Spinal cord (tissue), 9 donors: ENCODE measurements at regions not wholly inside any gene's neighbourhood (a gene's known extent, or its start where the extent isn't known, plus 50 kb on each side); places are given as distances from the start of the nearest gene placed in this dataset.

ENCODE experiments used
- DNase-seq, 6 donors: peaks; one replicate each; pipeline versions ENCODE4 v3.0.0 to v3.0.0-alpha.2; 2013 to 2015; ENCODE audit warnings: low spot score in 6 of 6, low read depth in 4 of 6
- H3K27ac ChIP-seq: one replicate; pipeline ENCODE4 v1.5.1; 2013; ENCODE audit warnings: low read depth, low read length, control low read depth
- H3K27me3 ChIP-seq: one replicate; pipeline ENCODE4 v1.6.1; 2013; ENCODE audit warnings: low read length; ENCODE audit not compliant: control insufficient read depth, insufficient read depth
- H3K36me3 ChIP-seq: one replicate; pipeline ENCODE4 v1.6.1; 2013; ENCODE audit warnings: low read length; ENCODE audit not compliant: control insufficient read depth, insufficient read depth
- H3K4me1 ChIP-seq: one replicate; pipeline ENCODE4 v1.6.1; 2013; ENCODE audit warnings: low read length; ENCODE audit not compliant: control insufficient read depth, insufficient read depth
- H3K4me3 ChIP-seq: one replicate; pipeline ENCODE4 v1.5.1; 2013; ENCODE audit warnings: low read depth, low read length, control low read depth
- H3K9me3 ChIP-seq: one replicate; pipeline ENCODE4 v1.6.1; 2013; ENCODE audit warnings: low read length; ENCODE audit not compliant: control insufficient read depth, insufficient read depth
- WGBS: methylation state at CpG from one replicate; pipeline ENCODE4 v1.1.5; 2013; ENCODE audit warnings: missing lambda C conversion rate; ENCODE audit not compliant: insufficient coverage; 5-methylcytosine and 5-hydroxymethylcytosine counted together
- donor health status: healthy.

GRCh38 chr11:57123590-57123989 is 58.2 kb upstream of the LRRC55 start:
- Histone ChIP-seq H3K36me3 (no peaks in the 10 kb centered on the region), H3K4me3 (no peak overlapping the region), H3K27me3 (no peaks in the 10 kb centered on the region), H3K4me1 (no peaks in the 10 kb centered on the region), H3K27ac (no peak overlapping the region), H3K9me3 (no peaks in the 10 kb centered on the region)
- WGBS, result 50% methylated on average over 2 of the region's 9 CpGs
- no peak for DNase-seq

DNA sequence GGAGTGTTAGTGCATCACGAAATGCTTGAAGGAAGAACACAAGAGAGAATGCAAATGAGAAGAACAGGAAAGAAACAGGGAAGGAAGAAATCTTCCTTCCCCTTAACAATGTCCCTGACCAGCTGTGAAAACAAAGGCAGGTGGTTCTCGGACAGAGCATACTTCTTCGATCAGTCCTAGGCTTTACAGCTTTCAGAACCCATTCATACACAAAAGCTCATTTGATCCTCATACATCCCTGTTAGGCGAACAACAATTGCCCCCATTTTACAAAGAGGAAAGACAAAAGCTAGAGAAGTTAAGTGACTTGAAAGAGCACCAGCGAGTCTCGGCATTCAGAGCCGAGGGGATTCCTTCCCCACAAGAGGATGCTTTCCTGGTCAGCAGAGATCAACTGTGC is 57.2 kb upstream of the LRRC55 start:
- Histone ChIP-seq H3K36me3 (no peaks in the 10 kb centered on the region), H3K4me3 (no peak overlapping the region), H3K27me3 (no peaks in the 10 kb centered on the region), H3K4me1 (no peaks in the 10 kb centered on the region), H3K27ac (no peak overlapping the region), H3K9me3 (no peaks in the 10 kb centered on the region)
- 32% methylated on average over 4 of the region's 7 CpGs for WGBS
- DNase-seq, result no peak

DNA sequence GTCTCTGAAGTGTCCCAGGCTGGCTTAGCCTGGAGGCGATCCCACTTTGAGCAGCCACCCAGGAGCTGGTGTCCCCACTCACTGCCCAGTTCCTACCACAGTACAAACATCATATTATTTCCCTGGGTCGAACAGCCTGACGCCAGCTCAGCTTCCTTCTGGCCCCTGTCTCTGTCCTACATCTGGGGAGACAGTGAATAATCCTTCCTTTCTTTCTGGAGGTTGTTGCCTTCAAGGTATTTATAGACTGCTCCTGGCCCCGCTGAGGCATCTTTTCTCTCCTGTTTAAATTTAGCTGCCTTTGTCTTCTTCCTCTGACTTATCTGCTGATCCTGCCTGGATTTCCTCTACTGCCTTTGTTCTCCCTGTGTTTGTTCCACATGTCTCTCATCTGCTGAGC is 56.8 kb upstream of the LRRC55 start:
- no peak overlapping the region for H3K27ac ChIP-seq
- 64% methylated on average over 4 of the region's 4 CpGs for WGBS
- H3K36me3 ChIP-seq, result no peaks in the 10 kb centered on the region
- DNase-seq, result no peak
- H3K9me3 ChIP-seq, result no peaks in the 10 kb centered on the region
- no peaks in the 10 kb centered on the region for H3K4me1 ChIP-seq
- H3K4me3 ChIP-seq, result no peak overlapping the region
- no peaks in the 10 kb centered on the region for H3K27me3 ChIP-seq

DNA sequence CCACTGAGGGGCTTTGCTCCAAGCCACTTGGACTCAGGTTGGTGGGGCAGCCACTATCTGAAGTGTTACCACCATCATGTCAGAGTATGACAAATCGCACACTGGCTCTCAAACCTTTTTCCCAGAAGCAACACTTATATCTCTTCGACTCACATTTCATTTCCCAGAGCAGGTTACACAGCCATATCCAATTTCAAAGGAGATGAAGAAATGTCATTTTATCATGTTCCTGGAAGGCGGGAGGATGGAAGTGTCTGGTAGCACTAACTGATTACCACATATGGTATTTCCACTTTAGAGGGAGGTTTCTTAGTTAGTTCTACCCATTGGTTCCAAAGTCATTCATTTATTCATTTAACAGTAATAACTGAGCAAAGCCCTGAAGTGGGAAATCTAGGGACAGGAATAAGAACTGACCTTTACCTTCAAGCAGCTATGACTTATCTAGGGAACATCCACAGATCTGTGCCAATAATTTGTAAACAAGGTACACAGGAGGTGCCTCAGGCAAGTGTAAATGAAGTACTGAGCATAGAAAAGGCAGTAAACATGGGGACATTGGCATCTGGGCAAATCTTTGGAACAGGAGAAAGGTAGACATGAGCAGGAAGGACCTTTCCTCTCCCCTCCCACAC is 54.9 kb upstream of the LRRC55 start:
- H3K27me3 ChIP-seq, result no peaks in the 10 kb centered on the region

GRCh38 chr11:57131080-57131790 is 50.5 kb upstream of the LRRC55 start:
- H3K4me3 ChIP-seq, result no peak overlapping the region
- no peaks in the 10 kb centered on the region for H3K27me3 ChIP-seq
- no peaks in the 10 kb centered on the region for H3K9me3 ChIP-seq
- H3K27ac ChIP-seq, result no peak overlapping the region
- H3K4me1 ChIP-seq, result no peaks in the 10 kb centered on the region
- peak in 3 of 6 donors; percentile 11 to 64 (median 45) for DNase-seq
- H3K36me3 ChIP-seq, result no peaks in the 10 kb centered on the region
- WGBS, result 63% methylated on average over 6 of the region's 8 CpGs

More for the DNA sequence above, 54.9 kb upstream of the LRRC55 start:
- 100% methylated on average over 1 of the region's 3 CpGs for WGBS
- H3K27ac ChIP-seq, result no peak overlapping the region
- H3K36me3 ChIP-seq, result no peaks in the 10 kb centered on the region
- peak in 1 of 6 donors; percentile 7 for DNase-seq
- no peak overlapping the region for H3K4me3 ChIP-seq
- no peaks in the 10 kb centered on the region for H3K9me3 ChIP-seq
- H3K4me1 ChIP-seq, result no peaks in the 10 kb centered on the region
